Astrocyte of the cerebellum (primary cell): ENCODE measurements at regions not wholly inside any gene's neighbourhood (a gene's known extent, or its start where the extent isn't known, plus 50 kb on each side); places are given as distances from the start of the nearest gene placed in this dataset.

ENCODE experiments used
- DNase-seq: peaks from one replicate; pipeline ENCODE4 v3.0.0-alpha.2; 2011; ENCODE audit warnings: low read depth
- H3K4me3 ChIP-seq: 2 replicates; pipeline ENCODE4 v1.5.1; 2011; ENCODE audit warnings: mild to moderate bottlenecking, low read depth, low read length, moderate library complexity
- in situ Hi-C: cut with HindIII; loops from 2 replicates; pipeline ENCODE4 v1.10.0; 2017; ENCODE audit warnings: low sequenced_read_pairs
- TF ChIP-seq, protein P1 (sequence below): IDR thresholded peaks from 2 replicates; pipeline ENCODE4 v1.5.1; 2012; ENCODE audit warnings: low read length, low read depth, moderate library complexity, mild to moderate bottlenecking; ENCODE audit errors: missing control alignments

DNA sequence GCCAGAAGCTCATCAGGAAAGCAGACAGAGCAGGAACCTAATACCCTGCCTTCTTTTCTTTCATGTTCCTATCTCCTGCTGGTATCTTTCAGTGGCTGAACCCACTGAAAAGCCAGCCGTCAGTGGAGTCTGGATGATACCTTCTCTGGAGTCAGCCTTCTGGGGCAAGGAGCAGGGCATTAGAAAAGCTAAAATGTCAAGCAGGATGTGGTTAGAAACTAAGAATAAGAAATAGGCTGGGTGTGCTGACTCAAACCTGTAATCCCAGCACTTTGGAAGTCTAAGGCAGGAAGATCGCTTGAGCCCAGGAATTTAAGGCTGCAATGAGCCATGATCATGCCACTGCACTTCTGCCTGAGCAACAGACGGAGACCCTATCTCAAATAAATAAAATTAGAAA lies 642.0 kb upstream of the FSHR start:
- TF ChIP-seq, protein P1, sequence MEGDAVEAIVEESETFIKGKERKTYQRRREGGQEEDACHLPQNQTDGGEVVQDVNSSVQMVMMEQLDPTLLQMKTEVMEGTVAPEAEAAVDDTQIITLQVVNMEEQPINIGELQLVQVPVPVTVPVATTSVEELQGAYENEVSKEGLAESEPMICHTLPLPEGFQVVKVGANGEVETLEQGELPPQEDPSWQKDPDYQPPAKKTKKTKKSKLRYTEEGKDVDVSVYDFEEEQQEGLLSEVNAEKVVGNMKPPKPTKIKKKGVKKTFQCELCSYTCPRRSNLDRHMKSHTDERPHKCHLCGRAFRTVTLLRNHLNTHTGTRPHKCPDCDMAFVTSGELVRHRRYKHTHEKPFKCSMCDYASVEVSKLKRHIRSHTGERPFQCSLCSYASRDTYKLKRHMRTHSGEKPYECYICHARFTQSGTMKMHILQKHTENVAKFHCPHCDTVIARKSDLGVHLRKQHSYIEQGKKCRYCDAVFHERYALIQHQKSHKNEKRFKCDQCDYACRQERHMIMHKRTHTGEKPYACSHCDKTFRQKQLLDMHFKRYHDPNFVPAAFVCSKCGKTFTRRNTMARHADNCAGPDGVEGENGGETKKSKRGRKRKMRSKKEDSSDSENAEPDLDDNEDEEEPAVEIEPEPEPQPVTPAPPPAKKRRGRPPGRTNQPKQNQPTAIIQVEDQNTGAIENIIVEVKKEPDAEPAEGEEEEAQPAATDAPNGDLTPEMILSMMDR = no peak
- no peak for DNase-seq
- in situ Hi-C loops = no loop called here
- H3K4me3 ChIP-seq = no peak overlapping the region

DNA sequence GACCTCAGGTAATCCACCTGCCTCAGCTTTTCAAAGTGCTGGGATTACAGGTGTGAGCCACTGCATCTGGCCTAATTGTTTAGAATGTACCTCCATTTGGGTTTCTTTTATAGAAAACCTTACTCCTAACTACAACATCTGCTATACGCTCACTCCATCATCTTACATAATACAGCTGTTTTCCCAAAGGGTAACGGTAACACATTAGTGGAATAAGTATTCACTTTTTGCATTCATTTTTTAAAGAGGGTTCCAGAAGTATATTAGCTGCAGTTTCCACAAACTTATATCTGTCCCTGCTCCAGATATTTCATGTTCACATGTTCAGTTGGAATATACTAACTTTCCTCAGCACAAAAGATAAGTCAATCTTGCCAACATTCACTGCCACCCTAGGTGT lies 640.1 kb upstream of the FSHR start:
- in situ Hi-C loops = no loop called here
- TF ChIP-seq, protein P1 = no peak
- no peak overlapping the region for H3K4me3 ChIP-seq
- DNase-seq = no peak

DNA sequence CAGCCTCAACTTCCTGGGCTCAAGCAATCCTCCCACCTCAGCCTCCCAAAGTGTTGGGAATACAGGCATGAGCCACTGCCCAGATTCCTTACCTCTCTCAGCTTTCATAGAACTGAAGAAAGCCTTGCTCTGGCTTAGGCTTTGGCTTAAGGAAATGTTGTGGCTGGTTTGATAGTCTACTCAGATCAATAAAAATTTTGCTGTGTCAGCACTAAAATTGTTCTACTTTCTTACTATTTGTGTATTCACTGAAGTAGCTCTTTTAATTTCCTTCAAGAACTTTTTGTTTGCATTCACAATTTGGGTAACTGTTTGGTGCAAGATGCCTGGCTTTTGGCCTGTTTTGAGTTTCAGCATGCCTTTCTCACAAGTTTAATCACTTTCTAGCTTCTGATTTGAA lies 634.0 kb upstream of the FSHR start:
- in situ Hi-C loops = no loop called here
- TF ChIP-seq, protein P1 = no peak
- no peak overlapping the region for H3K4me3 ChIP-seq
- DNase-seq = no peak

GRCh38 chr2:49780949-49781348 lies 626.6 kb upstream of the FSHR start:
- no peak overlapping the region for H3K4me3 ChIP-seq
- TF ChIP-seq, protein P1 = no peak
- in situ Hi-C loops = no loop called here
- DNase-seq = no peak

DNA sequence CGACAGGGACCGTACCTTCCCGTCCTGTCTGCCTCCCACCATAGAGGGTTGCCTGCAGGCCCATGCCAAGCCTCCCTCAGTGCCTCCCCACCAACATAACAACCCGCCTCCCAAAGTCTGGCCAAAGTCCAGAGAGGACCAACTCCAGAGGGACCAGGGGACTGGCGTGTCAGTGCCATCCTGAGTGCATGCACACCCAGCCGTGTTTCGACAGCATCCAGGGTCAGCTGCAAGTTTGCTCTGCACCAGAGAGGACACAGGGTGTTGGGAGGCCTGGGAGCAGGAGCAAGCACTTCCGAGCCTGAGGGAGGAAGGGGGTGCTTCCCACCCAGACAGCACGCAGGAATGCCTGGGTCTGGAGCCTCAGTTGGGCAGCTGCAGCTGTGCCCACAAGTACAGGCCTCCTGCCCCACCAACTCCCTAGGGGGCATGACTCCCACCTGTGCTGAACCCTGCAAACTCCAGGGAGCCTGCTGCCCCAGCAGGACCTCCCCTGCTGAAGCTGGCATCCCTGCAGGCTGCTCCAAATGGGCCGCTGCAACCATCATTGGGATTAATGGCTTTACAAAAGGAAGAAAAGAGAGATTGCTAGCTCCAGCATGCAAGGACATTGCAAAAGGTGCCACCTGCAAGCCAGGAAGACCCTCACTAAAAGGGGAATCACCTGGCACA lies 618.1 kb upstream of the FSHR start:
- H3K4me3 ChIP-seq = no peak overlapping the region
- no peak for DNase-seq
- TF ChIP-seq, protein P1 = no peak
- in situ Hi-C loops = no loop called here

DNA sequence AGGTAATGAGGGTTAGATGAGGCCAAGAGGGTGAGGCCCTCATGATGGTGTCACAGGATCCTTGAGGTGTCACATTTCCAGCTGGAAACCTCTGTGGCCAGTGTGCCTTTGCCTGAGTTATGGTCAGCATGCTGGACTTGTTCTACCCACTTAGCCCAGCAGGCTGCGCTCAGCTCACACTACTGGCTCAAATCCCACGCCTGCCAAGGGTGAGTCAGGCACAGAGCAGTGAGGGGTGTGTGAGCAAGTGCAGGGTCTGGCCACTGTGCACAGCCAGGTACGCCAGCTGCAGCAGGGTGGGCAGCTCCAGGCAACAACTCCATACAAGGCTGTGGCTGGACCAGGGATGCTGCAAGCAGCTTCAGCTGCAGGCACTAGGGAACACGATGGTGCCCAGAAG lies 616.6 kb upstream of the FSHR start:
- TF ChIP-seq, protein P1 = peak; percentile 62
- in situ Hi-C loops = no loop called here
- H3K4me3 ChIP-seq = no peak overlapping the region
- DNase-seq = peak; percentile 18
